CD14-positive monocyte (primary cell): ENCODE measurements at regions not wholly inside any gene's neighbourhood (a gene's known extent, or its start where the extent isn't known, plus 50 kb on each side); places are given as distances from the start of the nearest gene placed in this dataset.

Experiments
- DNase-seq, 3 donors: peaks; one replicate each; pipeline ENCODE4 v3.0.0-alpha.2; 2011 to 2022
- H2AFZ ChIP-seq: 2 replicates; pipeline ENCODE4 v1.6.0; 2012; ENCODE audit warnings: mild to moderate bottlenecking, low read depth, low read length, inconsistent platforms; ENCODE audit not compliant: insufficient read depth, poor library complexity, severe bottlenecking
- H3K27ac ChIP-seq, 2 donors: 1 replicate in 1 of 2; 2 replicates in 1 of 2; pipeline ENCODE4 v1.5.1; 2012 to 2013; ENCODE audit warnings: low read length in 2 of 2, control low read depth in 1 of 2, inconsistent platforms in 1 of 2, low read depth in 1 of 2, mild to moderate bottlenecking in 1 of 2
- H3K27me3 ChIP-seq, 2 donors: one replicate each; pipeline versions ENCODE4 v1.6.0 to v1.6.1; 2011 to 2013; ENCODE audit warnings: low read length in 2 of 2; ENCODE audit not compliant: control insufficient read depth in 2 of 2, insufficient read depth in 2 of 2
- H3K36me3 ChIP-seq, 2 donors: replicated peaks in 1 of 2; 1 replicate in 1 of 2; 2 replicates in 1 of 2; pipeline versions ENCODE4 v1.5.1 to v1.6.1; 2012 to 2013; ENCODE audit warnings: low read length in 2 of 2, control low read depth in 1 of 2, inconsistent platforms in 1 of 2, mild to moderate bottlenecking in 1 of 2; ENCODE audit not compliant: insufficient read depth in 2 of 2, control insufficient read depth in 1 of 2
- H3K4me1 ChIP-seq, 2 donors: 1 replicate in 1 of 2; 2 replicates in 1 of 2; pipeline versions ENCODE4 v1.5.1 to v1.6.1; 2012 to 2013; ENCODE audit warnings: low read length in 2 of 2, control low read depth in 1 of 2, inconsistent platforms in 1 of 2, mild to moderate bottlenecking in 1 of 2, moderate library complexity in 1 of 2; ENCODE audit not compliant: insufficient read depth in 2 of 2, control insufficient read depth in 1 of 2
- H3K4me2 ChIP-seq: replicated peaks from 2 replicates; pipeline ENCODE3; 2012; ENCODE audit warnings: low read length, moderate library complexity, mild to moderate bottlenecking; ENCODE audit not compliant: poor library complexity, severe bottlenecking; ENCODE audit errors: extremely low read depth
- H3K4me3 ChIP-seq, 3 experiments: fragments of 200-600 bp in 1 of 3; sonication (generic) in 1 of 3; replicated peaks in 1 of 3; 1 replicate in 2 of 3; 2 replicates in 1 of 3; pipeline ENCODE4 v1.5.1; 2011 to 2013; ENCODE audit warnings: low read length in 3 of 3, mild to moderate bottlenecking in 3 of 3, control low read depth in 2 of 3, low read depth in 2 of 3, inconsistent platforms in 1 of 3, moderate library complexity in 1 of 3
- H3K79me2 ChIP-seq: 2 replicates; pipeline ENCODE4 v1.6.0; 2012; ENCODE audit warnings: mild to moderate bottlenecking, control low read depth, inconsistent platforms, low read length, moderate library complexity; ENCODE audit not compliant: insufficient read depth
- H3K9ac ChIP-seq: 2 replicates; pipeline ENCODE4 v1.6.0; 2017; ENCODE audit warnings: low read length, mild to moderate bottlenecking; ENCODE audit not compliant: insufficient read depth, poor library complexity, severe bottlenecking
- H3K9me3 ChIP-seq, 2 donors: replicated peaks in 1 of 2; 1 replicate in 1 of 2; 2 replicates in 1 of 2; pipeline versions ENCODE4 v1.5.1 to v1.6.1; 2012 to 2013; ENCODE audit warnings: low read length in 2 of 2, control low read depth in 1 of 2; ENCODE audit not compliant: control insufficient read depth in 1 of 2, insufficient read depth in 1 of 2
- H4K20me1 ChIP-seq: 2 replicates; pipeline ENCODE4 v1.6.0; 2012; ENCODE audit warnings: mild to moderate bottlenecking, low read length, control low read depth, moderate library complexity; ENCODE audit not compliant: insufficient read depth
- H3K27ac Mint-ChIP-seq, 7 donors: one replicate each; pipeline ENCODE4 v1.8.0; 2020; ENCODE audit warnings: mild to moderate bottlenecking in 7 of 7, mixed read lengths in 7 of 7, moderate library complexity in 6 of 7, inconsistent platforms in 2 of 7
- H3K27me3 Mint-ChIP-seq, 3 donors: one replicate each; pipeline ENCODE4 v1.8.0; 2021 to 2022; ENCODE audit warnings: low read depth in 3 of 3, mild to moderate bottlenecking in 3 of 3, mixed read lengths in 3 of 3, moderate library complexity in 3 of 3, inconsistent platforms in 1 of 3
- H3K36me3 Mint-ChIP-seq, 2 donors: one replicate each; pipeline ENCODE4 v1.8.0; 2020; ENCODE audit warnings: mixed read lengths in 2 of 2, inconsistent platforms in 1 of 2, mild to moderate bottlenecking in 1 of 2
- H3K4me1 Mint-ChIP-seq: one replicate; pipeline ENCODE4 v1.8.0; 2020; ENCODE audit warnings: mild to moderate bottlenecking, mixed read lengths
- H3K4me3 Mint-ChIP-seq, 2 donors: one replicate each; pipeline ENCODE4 v1.8.0; 2020; ENCODE audit warnings: mild to moderate bottlenecking in 2 of 2, mixed read lengths in 2 of 2, moderate library complexity in 1 of 2
- H3K9me3 Mint-ChIP-seq, 7 donors: one replicate each; pipeline ENCODE4 v1.8.0; 2020 to 2022; ENCODE audit warnings: mixed read lengths in 7 of 7, mild to moderate bottlenecking in 6 of 7, moderate library complexity in 6 of 7, inconsistent platforms in 2 of 7
- CTCF ChIP-seq: fragments of 200-600 bp; IDR thresholded peaks from one replicate; pipeline ENCODE4 v1.8.0; 2022; ENCODE audit warnings: antibody characterized with exemption, mild to moderate bottlenecking
- WGBS: methylation state at CpG from one replicate; pipeline ENCODE4 v1.1.5; 2013; ENCODE audit warnings: missing lambda C conversion rate; ENCODE audit not compliant: insufficient coverage; 5-methylcytosine and 5-hydroxymethylcytosine counted together
- intact Hi-C, 2 donors: fragments of 100-400 bp; cut with micrococcal nuclease; formaldehyde crosslinking; loops; one replicate each; pipeline versions ENCODE4 v1.15.0 to v1.15.1; 2023

DNA sequence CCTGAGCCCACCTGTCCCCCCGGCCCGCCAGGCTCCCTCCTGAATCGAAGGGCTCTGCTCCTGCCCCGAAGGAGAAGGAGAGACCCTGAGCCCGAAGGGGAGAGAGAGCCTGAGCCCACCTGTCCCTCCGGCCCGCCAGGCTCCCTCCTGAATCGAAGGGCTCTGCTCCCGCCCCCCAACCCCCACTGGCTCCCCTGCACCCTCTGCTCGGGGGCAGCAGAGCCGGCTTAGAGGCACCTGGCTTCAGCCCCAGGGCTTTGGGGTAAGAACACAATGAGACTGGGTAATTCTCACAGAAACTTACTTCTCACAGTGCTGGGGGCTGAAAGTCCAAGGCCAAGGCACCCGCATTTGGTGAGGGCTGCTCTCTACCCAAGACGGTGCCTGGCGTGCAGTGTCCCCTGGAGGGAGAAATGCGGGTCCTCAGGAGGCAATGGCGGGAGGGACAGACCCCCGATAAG lies 53.1 kb upstream of the FBRSL1 start:
- Histone ChIP-seq H3K27me3 (no peaks in the 10 kb centered on the region), H3K4me3 (no peak overlapping the region), H2AFZ (no peak overlapping the region), H3K9me3 (peaks cover 12 to 19% of the 10 kb centered on the region in 2 donors), H3K9ac (no peak overlapping the region), H3K4me1 (peaks cover 38 to 45% of the 10 kb centered on the region in 2 donors), H3K27ac (no peak overlapping the region), H3K4me2 (peak overlapping the region; percentile 8), H3K36me3 (no peaks in the 10 kb centered on the region), H3K79me2 (no peaks in the 10 kb centered on the region), H4K20me1 (no peaks in the 10 kb centered on the region)
- no peak for TF ChIP-seq CTCF
- H3K27ac Mint-ChIP-seq, result no peak overlapping the region
- no peak overlapping the region for H3K4me3 Mint-ChIP-seq
- 82% methylated on average over 10 of the region's 17 CpGs for WGBS
- no peak for DNase-seq
- intact Hi-C loops, result no loop called here
- H3K36me3 Mint-ChIP-seq, result no peaks in the 10 kb centered on the region
- H3K9me3 Mint-ChIP-seq, result peaks cover 5 to 24% (median 13%) of the 10 kb centered on the region in 7 donors
- H3K27me3 Mint-ChIP-seq, result peaks cover 9 to 32% (median 30%) of the 10 kb centered on the region in 3 donors
- H3K4me1 Mint-ChIP-seq, result peaks cover 34% of the 10 kb centered on the region

- peak overlapping the region in 1 of 2 donors; percentile 42 for H3K4me3 Mint-ChIP-seq
- no peak overlapping the region for H2AFZ ChIP-seq
- no peaks in the 10 kb centered on the region for H3K36me3 ChIP-seq
- H3K36me3 Mint-ChIP-seq, result no peaks in the 10 kb centered on the region
- no peak overlapping the region for H3K9ac ChIP-seq
- H3K4me2 ChIP-seq, result no peak overlapping the region
- H4K20me1 ChIP-seq, result no peaks in the 10 kb centered on the region
- no peak for TF ChIP-seq CTCF
- H3K27me3 ChIP-seq, result no peaks in the 10 kb centered on the region
- 96% methylated on average over 25 of the region's 39 CpGs for WGBS
- no peak for DNase-seq
- H3K79me2 ChIP-seq, result no peaks in the 10 kb centered on the region
- H3K4me3 ChIP-seq, result no peak overlapping the region
- H3K27ac ChIP-seq, result no peak overlapping the region
- H3K4me1 Mint-ChIP-seq, result peaks cover 34% of the 10 kb centered on the region
- H3K9me3 Mint-ChIP-seq, result peaks cover 5 to 24% (median 13%) of the 10 kb centered on the region in 7 donors
- peaks cover 38 to 45% of the 10 kb centered on the region in 2 donors for H3K4me1 ChIP-seq
- peak overlapping the region in 1 of 7 donors; percentile 46 for H3K27ac Mint-ChIP-seq
- peaks cover 9 to 31% (median 30%) of the 10 kb centered on the region in 3 donors for H3K27me3 Mint-ChIP-seq
- intact Hi-C loops, result no loop called here
- H3K9me3 ChIP-seq, result peaks cover 12 to 19% of the 10 kb centered on the region in 2 donors
These were observed 54.3 kb upstream of the FBRSL1 start for GRCh38 chr12:132435486-132436187.
